ENCODE measurements at regions not wholly inside any gene's neighbourhood (a gene's known extent, or its start where the extent isn't known, plus 50 kb on each side); places are given as distances from the start of the nearest gene placed in this dataset.

- no peak for TF ChIP-seq POLR2A (IDR thresholded peaks at IDR 0.05)
- TF ChIP-seq CTCF (IDR thresholded peaks at IDR 0.05): no peak
Observed at GRCh38 chr6:8242885-8243284, 140.5 kb upstream of the EEF1E1 start.
